ENCODE measurements at regions not wholly inside any gene's neighbourhood (a gene's known extent, or its start where the extent isn't known, plus 50 kb on each side); places are given as distances from the start of the nearest gene placed in this dataset.
"Not testable (repeated sequence)": the region's sequence is repeated elsewhere in the genome, so short reads cannot be mapped to it uniquely, and the experiment has no call there.

GRCh38 chr16:22646948-22647556 lies 136.4 kb downstream of the NPIPB5 start:
- DNase-seq, result no peak
- intact Hi-C loops (cut with DNase I, micrococcal nuclease), result no loop called here
- ATAC-seq, result no peak

GRCh38 chr16:22648141-22648540 lies 137.4 kb downstream of the NPIPB5 start:
- no peak for DNase-seq
- intact Hi-C loops (cut with DNase I, micrococcal nuclease), result no loop called here
- no peak for ATAC-seq

- intact Hi-C loops (cut with DNase I, micrococcal nuclease), result no loop called here
- DNase-seq (no peak), ATAC-seq (no peak)
Observed at GRCh38 chr16:22648941-22649340, 138.2 kb downstream of the NPIPB5 start.

- DNase-seq; intact Hi-C loops (cut with DNase I, micrococcal nuclease); ATAC-seq: not testable (repeated sequence)
Observed at GRCh38 chr16:22651111-22651817, 140.6 kb downstream of the NPIPB5 start.

- ATAC-seq, result no peak
- no peak for DNase-seq
- intact Hi-C loops (cut with DNase I, micrococcal nuclease), result no loop called here
Observed at GRCh38 chr16:22652463-22652845, 141.8 kb downstream of the NPIPB5 start.

- intact Hi-C loops (cut with DNase I, micrococcal nuclease), result no loop called here
- ATAC-seq (no peak), DNase-seq (no peak)
Observed at GRCh38 chr16:22653876-22654275, 143.2 kb downstream of the NPIPB5 start.

GRCh38 chr16:22656573-22656972 lies 145.9 kb downstream of the NPIPB5 start:
- intact Hi-C loops (cut with DNase I, micrococcal nuclease); ATAC-seq; DNase-seq: not testable (repeated sequence)

GRCh38 chr16:22659933-22660332 lies 149.2 kb downstream of the NPIPB5 start:
- intact Hi-C loops (cut with DNase I, micrococcal nuclease), result no loop called here
- ATAC-seq (peak; percentile 82), DNase-seq (peak in 1 of 2 donors; percentile 26)

GRCh38 chr16:22660441-22661160 lies 149.9 kb downstream of the NPIPB5 start:
- ATAC-seq (no peak), DNase-seq (no peak)
- intact Hi-C loops (cut with DNase I, micrococcal nuclease), result no loop called here

- intact Hi-C loops (cut with DNase I, micrococcal nuclease), result no loop called here
- no peak for ATAC-seq
- no peak for DNase-seq
Observed at GRCh38 chr16:22661161-22661647, 150.5 kb downstream of the NPIPB5 start.

- ATAC-seq; intact Hi-C loops (cut with DNase I, micrococcal nuclease); DNase-seq: not testable (repeated sequence)
Observed at GRCh38 chr16:22662958-22663357, 151.0 kb upstream of the HS3ST2 start.

GRCh38 chr16:22663389-22664064 lies 150.4 kb upstream of the HS3ST2 start:
- ATAC-seq (no peak), DNase-seq (no peak)
- intact Hi-C loops (cut with DNase I, micrococcal nuclease), result no loop called here

- ATAC-seq, result no peak
- no peak for DNase-seq
- intact Hi-C loops (cut with DNase I, micrococcal nuclease), result no loop called here
Observed at GRCh38 chr16:22664132-22664531, 149.8 kb upstream of the HS3ST2 start.

GRCh38 chr16:22664561-22664997 lies 149.4 kb upstream of the HS3ST2 start:
- ATAC-seq (no peak), DNase-seq (no peak)
- intact Hi-C loops (cut with DNase I, micrococcal nuclease), result no loop called here

GRCh38 chr16:22665048-22665797 lies 148.7 kb upstream of the HS3ST2 start:
- no peak for DNase-seq
- no peak for ATAC-seq
- intact Hi-C loops (cut with DNase I, micrococcal nuclease), result no loop called here

GRCh38 chr16:22665803-22666202 lies 148.2 kb upstream of the HS3ST2 start:
- intact Hi-C loops (cut with DNase I, micrococcal nuclease), result no loop called here
- DNase-seq, result no peak

GRCh38 chr16:22668318-22668717 lies 145.6 kb upstream of the HS3ST2 start:
- DNase-seq (no peak), ATAC-seq (no peak)
- intact Hi-C loops (cut with DNase I, micrococcal nuclease), result no loop called here

More at GRCh38 chr16:22665803-22666202, 148.2 kb upstream of the HS3ST2 start:
- no peak for ATAC-seq

GRCh38 chr16:22670044-22670536 lies 143.9 kb upstream of the HS3ST2 start:
- DNase-seq (no peak), ATAC-seq (no peak)
- intact Hi-C loops (cut with DNase I, micrococcal nuclease), result loop anchor here in 1 of 2 donors (10.0 kb wide), 1 partner anchor 275 kb away; no protein-coding TSS in a partner anchor
